DMS 273 (cell line): ENCODE measurements at regions not wholly inside any gene's neighbourhood (a gene's known extent, or its start where the extent isn't known, plus 50 kb on each side); places are given as distances from the start of the nearest gene placed in this dataset.

Experiments
- DNase-seq: peaks from one replicate; lab custom pipeline; 2025; ENCODE audit not compliant: unreplicated experiment; lab: John Stamatoyannopoulos, UW

DNA sequence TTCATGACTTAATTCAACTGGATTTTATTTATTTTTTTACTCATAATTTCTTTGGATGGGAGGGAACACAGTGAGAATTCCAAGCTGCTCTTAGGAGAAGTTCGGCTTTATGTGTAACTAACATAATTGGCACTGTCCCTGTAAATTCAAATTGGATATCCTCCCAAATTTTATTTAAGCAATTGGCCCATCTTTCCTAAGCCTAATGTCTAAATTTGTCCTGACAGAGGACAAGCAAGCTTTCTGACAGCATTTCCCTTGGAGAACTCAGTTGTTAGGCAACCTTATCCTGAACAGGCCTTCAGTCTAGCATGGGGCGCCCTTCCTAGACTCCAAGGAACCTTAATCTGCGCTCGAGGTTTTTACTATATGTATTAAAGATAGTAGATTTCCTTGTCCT lies 550.3 kb downstream of the NUF2 start:
- no peak for DNase-seq

DNA sequence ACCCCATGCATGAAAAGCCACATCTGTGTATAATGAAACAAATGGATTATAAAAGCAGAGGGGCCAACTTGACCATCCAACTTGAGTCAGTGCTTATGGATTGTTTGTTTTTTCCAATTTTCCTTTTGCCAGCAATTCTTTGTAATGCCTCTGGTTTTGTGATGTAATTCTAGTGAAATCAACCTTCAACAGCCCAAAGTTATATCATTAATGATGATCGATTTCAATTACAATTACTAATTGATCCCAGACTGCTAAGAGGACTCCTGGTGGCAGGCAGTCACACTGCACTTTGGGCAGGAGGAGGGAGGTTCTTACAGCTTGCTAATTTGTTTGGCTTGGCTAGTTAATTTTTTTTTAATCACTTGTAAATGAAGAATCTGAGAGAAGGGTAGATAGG lies 552.3 kb downstream of the NUF2 start:
- DNase-seq = peak; percentile 5

DNA sequence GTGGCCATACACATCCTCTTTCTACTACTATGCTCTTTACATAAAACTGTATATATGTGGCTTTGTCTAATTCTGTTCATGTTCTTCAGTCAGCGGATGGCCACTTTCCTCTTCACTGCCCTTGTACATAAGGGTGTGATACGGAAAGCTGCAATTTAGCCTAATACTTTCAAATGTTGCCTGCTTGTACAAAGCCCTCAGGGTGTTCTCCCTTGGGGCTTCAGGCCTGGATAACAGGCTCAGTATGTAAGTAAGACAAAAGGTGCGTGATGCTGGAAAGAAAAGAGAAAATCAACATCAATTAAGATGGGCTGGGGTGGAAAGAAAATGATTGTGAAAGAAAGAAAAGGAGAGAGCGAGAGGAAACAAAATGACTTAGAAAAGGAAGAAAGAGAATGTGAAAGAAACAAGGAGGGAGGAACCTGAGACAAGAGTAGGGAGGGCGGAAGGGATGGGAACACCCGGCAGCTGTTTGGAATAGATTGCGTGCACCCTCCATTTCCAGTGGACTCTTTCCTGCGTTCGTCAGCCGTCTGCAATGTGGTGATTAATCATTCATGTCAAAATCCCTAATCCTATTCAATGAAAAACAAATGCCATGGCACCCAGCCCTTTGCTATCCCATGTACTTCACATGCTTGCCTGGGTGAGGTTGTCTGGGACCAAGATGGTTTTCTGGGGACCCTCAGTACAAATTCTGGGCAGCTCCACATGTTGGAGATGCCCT lies 553.6 kb downstream of the NUF2 start:
- no peak for DNase-seq

DNA sequence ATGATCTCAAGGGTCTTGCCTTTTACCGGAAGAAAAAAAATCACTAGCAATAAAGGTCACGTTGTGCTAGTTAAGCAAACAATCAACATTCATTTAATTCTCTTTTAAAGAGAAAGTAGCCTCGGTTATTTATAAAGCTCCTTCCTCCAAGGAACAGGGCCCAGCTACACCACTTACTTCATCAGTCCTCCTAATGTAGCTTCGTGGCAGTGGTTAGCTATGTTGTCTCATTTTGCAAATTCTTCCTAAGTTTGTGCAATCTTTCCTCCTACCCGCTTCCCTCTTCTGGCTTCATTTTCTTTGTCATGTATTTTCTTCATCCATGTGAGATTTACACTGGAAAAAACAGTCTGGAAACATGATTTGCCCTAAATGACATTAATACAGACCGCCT lies 554.2 kb downstream of the NUF2 start:
- no peak for DNase-seq

DNA sequence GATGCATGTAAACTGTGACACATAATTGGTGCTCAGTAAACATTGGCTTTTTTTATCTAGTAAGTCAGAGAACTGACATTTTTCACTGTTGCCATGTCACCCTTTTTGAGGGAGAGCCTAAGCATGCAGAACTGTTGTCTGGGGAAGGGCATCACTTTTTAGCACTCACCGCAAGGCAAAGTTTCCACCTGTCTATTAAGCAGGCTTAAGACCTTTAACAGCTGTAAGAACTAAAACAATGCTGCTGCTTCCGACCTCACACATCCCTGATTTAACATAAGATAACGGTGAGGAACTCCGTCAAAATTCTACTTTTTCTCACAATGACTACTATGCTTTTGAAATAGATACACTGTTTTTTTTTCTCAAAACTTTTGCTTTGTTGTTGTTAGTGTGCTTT lies 554.8 kb downstream of the NUF2 start:
- DNase-seq = no peak

DNA sequence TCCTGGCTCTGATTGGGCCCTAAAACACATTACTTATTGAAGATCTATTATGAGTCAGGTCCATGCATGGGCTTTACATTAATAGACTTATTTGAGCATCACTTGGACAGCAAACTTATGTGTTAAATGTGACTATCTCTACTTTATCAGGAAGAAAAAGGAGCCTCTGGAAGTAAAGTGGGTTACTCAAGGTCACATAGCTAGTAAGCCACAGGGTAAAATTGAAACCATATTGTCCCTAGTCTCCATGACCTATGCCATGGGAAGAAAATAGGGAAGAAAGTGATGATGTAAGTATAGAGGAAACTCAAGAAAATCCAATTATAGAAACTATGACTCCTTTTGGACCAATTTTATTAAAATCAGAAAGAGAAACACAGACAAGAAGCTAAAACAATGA lies 555.3 kb downstream of the NUF2 start:
- no peak for DNase-seq

DNA sequence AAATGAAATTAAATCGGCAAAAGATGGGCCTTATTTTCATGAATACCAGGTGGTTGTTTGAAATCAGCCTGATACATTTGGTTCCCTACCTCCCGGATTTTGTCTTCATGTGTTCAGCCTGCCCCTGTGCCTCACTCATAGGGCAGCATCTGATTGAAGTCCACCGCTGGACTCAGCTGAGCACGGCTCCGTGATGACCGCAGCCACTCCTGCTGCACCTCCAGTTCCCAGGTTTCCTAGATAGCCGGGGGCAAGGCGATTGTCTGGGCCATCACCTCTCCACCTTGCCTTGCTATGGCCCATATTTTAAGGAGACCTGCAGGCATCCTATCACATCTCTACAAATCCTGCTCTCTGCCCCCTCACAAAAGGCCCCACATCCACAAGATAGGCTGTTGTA lies 563.8 kb downstream of the NUF2 start:
- no peak for DNase-seq

DNA sequence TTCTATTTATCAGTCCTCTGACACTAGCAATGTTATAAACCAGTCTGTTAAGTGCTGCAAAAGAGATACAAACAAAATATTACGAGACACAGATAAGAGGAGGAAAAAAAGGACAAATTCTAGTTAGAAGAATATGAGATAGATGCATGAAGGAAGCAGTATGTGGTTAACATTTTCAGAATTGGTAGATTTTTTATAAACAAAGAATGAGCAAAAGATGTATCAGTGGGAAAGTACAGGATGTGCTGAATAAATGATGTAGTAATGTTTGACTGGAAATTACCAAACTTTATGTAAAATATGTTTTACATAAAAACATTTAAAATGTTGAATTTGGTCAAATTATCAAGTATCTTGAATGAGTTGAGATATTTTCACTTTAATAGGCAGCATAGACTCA lies 574.2 kb downstream of the NUF2 start:
- DNase-seq = no peak

DNA sequence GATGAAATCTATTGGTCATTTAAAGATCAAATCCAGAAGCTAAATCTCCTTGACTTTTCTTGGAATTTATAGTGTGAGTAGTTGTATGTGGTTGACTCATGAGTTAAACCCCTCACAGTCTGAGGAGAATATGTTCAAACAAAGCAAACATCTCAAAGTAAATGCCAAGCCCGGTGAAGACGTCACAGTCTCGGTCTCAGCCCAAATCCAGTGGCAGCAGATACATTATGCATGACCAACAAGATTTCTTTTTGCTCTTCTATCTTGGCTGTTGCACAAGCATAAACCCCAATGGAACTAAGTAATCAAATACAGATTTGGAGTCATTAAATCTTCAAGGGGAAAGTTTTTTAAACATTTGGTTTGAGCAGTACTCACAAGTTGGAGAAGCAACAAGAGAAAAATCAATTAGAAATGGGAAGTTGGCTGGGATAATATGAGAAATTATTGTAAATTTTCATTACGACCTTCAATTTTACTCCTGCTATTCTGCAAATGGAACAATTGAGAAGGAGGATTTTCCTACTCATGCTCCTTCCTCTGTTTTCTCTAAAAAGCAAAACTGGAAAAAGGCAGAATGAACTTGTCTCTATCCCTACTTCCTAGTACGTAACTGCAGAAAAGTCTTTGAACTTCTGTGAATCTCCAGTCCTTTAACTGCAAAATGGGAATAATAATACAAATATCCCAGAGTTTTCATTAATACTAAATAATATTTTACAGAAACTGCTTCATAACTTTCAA lies 575.8 kb downstream of the NUF2 start:
- no peak for DNase-seq

DNA sequence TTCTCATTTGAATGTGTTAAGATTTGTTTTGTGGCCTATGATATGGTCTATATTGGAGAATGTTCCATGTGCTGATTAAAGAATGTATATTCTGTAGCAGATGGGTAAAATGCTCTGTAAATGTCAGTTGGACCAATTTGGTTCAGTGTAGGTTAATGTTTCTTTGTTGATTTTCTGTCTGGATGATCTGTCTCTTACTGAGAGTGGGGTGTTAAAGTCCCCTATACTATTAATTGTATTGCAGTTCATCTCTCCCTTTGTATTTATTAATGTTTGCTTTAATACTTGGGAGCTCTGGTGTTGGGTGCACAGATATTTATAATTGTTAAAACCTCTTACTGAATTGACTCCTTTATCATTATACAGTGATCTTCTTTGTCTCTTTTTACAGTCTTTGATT lies 584.5 kb downstream of the NUF2 start:
- DNase-seq = no peak

DNA sequence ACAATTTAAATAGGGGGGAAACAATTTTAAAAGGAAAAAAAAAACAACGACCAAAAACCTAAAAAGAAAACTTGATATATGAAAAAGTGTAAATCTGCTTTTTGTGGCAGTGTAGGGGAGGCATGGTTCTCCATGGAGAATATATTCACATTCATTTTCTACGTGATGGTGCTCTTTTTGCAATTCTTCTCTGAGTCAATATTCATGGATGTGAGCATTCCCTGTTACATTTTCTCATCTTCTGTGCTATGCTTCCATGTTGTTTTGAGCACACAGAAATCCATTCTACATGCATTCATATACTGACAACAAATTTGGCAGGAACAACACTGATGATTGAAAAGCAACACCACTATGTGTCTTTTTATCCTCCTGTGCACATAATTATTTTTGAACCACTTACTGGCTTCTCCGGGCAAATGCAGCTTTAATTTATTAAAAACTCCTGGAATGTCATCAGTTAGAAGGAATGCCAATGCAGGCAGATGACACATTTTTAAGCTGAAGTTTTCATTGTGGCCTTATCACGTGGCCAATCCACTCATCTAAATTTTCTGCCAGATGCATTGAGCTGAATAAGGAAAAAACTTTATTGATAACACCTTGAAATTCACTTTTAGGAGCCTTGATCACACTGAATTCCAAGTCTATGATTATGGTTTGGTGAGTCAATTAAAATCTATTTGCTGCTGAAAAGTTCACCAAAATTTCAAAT lies 590.6 kb downstream of the NUF2 start:
- no peak for DNase-seq

DNA sequence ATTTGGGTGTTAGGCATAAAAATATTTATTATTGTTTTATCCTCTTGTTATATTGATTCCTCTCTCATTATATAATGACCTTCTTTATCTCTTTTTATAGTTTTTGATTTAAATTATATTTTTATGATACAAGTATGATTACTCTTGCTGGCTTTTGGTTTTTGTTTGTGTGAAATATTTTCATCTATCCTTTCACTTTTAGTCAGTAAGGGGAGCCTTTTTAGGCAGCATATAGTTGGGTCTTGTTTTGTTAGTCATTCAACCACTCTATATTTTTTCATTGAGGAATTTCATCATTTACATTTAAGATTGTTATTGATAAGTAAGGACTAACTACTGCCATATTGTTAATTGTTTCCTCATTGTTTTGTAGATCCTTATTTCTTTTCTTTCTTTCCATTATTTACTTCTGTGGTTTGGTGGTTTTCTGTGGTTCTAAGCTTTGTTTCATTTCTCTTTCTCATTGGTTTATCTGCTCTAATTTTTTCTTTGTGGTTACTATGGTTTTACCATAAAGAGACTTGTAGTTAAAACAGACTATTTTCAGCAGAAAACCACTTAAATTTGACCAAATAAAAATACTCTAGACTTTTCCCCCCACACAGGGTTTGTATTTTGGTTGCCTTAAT lies 593.1 kb downstream of the NUF2 start:
- DNase-seq = no peak

DNA sequence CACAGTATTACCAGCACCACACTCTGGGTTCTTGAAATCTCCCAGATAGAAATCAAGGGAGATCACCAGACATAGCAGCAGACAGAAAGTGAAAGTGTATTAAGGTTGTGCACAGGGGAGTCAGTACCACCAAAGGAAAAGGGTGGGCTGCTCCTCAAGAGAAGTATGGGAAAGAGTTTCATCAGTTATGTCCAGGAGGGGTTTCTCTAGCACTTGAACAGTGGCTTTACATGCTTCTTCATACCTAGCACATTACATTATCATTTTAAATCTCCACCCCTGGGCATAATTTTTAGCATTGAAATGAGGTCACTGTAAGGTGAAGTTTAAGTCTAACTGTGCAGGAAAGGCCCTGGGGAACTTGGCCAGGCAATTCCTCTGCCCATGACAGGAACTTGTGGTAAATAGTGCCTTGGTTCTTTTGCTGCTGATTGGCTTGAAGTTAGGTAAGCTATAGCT lies 601.0 kb downstream of the NUF2 start:
- DNase-seq = no peak

DNA sequence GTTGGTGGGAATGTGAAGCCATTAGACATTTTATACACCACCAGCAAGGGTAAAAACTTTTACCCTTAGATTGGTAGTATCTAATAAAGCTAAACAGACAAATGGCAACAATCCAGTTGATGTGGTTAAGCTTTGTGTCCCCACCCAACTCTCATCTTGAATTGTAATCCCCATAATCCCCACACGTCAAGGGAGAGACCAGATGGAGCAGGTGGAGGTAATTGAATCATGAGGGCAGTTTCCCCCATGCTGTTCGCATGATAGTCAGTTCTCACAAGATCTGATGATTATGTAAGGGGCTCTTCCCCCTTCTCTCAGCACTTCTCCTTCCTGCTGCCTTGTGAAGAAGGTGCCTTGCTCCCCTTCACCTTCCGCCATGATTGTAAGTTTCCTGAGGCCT lies 602.3 kb downstream of the NUF2 start:
- DNase-seq = no peak

DNA sequence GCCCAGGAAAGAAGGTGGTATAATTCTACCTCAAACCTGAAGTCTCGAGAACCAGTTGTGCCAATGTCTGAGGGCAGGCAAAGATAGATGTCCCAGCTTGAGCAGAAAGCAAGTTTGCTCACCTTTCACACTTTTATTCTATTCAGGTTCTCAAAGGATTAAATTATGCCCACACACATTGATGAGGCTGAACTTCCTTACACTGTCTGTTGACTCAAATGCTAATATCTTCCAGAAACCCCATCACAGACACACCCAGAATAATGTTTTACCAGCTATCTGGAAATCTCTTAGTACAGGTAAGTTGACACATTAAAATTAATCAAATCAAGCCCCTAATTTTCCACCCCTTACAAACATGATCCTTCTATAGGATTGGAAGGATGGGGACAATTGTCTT lies 605.7 kb downstream of the NUF2 start:
- no peak for DNase-seq

DNA sequence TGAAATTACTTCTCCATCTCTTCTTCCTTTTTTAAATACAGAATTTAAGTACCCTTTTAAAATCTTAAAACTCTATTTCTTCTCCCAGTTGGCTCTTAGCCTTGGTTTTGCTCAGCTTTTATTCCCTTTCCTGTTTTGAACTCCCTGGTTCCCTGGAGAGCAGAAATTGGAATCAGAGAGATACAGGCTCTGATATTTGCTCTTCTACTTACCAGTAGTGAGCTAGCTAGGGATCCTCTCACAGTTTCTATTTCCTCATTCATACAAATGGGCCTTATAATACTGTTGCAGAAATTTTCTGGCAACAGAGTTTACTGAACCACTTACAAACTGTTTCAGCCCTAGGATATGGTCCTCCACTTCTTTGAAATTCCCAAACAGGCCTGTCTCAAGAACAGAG lies 606.3 kb downstream of the NUF2 start:
- no peak for DNase-seq

DNA sequence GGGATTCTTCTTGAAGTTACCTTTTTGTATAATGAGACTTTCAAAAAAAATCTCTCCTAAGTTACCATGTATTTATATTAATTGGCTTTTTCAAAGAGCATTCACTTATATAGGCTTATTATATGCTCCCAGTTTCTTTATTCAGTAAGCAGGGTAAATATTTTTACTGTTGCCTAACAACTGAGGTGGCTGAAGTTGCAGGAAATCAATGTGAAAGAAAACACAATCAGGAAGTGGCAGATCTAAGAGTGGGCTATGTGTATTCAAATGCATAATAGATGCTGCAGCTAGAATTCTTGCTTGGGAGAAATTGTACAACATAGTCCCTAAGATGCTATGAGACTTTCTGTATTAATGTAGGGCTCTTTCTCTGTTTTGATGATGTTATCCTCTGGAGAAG lies 606.9 kb downstream of the NUF2 start:
- DNase-seq = no peak

DNA sequence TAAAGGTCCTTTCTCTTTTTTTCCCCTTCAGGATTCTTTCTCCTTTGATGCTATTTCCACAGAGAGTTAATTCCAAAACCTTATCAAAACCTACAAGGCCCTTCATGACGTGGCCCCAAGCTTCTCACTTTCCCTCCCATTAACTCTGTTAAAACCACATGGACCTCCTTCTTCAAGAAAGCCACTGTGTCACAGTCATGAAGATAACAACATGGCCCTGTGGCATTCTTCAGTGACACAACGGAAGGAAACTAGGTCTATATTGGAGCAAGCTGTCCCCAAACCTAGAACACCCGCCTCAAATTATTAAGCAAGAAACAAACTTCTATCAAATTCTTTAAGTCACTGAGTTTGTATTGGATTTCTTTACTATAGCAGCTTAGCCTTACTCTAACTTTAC lies 611.1 kb downstream of the NUF2 start:
- DNase-seq = no peak

DNA sequence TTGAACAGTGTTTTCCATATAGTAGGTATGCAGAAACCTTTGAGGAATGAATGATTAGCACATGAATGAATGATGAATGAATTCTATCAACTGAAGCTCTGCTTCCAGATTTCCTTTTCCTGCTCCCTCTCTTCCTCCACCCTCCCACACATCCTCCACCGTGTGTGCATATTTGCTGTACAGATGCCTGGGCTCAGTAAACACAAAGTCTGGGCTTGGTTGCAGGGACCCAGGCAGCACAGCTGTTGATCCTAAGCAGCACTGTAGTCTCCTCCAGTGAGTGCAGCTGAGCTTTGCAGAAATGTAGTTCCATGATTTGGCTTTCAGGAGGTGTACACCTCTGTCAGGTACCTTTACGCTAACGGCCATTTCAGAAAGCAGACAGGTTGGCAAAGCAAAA lies 611.7 kb downstream of the NUF2 start:
- peak; percentile 34 for DNase-seq

DNA sequence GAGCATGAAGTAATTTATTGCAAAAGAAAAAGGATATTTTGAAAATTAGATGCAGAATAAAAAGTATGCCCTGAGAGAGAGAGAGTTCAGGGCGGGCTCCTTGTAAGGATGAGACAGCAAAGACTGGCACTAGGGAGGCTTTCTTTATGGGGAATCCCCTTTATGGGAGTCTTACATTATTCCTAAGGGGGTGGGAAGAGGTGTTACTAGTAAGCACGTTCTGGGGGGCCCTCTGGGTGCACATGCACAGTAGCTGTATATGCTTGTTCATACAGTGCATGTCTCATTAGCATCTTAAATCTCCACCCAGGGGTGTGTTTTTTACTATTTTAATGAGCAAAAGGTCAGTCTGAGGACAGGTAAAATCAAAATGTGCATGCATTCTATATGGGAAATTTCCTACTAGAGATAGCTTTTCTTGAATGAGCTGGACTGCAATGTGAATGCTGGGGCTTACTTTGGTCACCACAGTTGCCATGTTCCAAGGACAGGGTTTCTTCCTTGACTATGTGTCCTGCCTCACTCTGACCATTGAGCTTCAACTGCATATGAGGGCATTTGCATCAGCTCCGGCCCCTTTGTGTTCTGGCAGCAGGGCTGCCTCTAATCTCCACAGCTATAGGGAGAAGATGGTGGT lies 614.1 kb downstream of the NUF2 start:
- DNase-seq = no peak

DNA sequence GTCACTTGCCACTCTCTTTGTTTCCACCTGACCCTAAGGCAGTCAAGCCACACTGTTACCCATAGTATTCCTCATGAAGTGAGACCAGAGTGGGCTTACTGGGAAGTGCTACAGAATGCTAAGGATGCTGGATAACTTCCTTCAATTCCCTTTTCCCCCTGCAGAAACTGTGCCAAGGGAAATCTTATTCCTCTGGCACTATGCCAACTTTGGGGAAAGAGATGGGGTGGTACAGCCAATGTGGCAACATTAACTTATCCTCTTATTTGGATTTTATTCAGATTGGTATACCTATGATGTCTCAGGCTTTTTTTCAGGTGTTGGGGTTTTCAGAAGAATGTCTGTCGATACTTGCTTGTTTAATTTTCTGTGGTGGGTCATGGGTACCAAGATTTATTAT lies 599.4 kb upstream of the PBX1 start:
- peak; percentile 15 for DNase-seq
